K562 (cell line): ENCODE measurements at regions not wholly inside any gene's neighbourhood (a gene's known extent, or its start where the extent isn't known, plus 50 kb on each side); places are given as distances from the start of the nearest gene placed in this dataset.
A peak's percentile ranks its signal among the peaks of the same experiment; 100 is the strongest.

Source experiments
- ATAC-seq: fragments of 200-7000 bp; cut with Tn5 transposase; 3 replicates; pipeline ENCODE4 v1.9.1; 2020; ENCODE audit warnings: moderate library complexity
- BruUV-seq: library from RNA; stranded (reverse); fragments of 400-500 nt; replicated peaks from 2 replicates; lab custom pipeline; 2021; lab: Mats Ljungman, UMichigan
- CTCF ChIA-PET: fragments of 300-600 bp; formaldehyde crosslinking; extraction: SDS; loops from one replicate; lab custom pipeline; 2021; ENCODE audit warnings: low intra/inter-chr PET ratio; lab: Yijun Ruan, JAX
- POLR2A ChIA-PET: fragments of 300-600, 350-650 bp; sonication (Branson Sonifier 250); formaldehyde crosslinking; extraction: SDS; loops from one replicate; lab custom pipeline; 2021; ENCODE audit warnings: antibody characterized with exemption, inconsistent platforms; lab: Yijun Ruan, JAX
- DNase-seq, 4 experiments: peaks; one replicate each; pipeline versions ENCODE4 v3.0.0 to v3.0.0-alpha.2; 2011 to 2018; ENCODE audit warnings: low spot score in 3 of 4, mixed read lengths in 3 of 4; ENCODE audit errors: extremely low read depth in 1 of 4
- FAIRE-seq: peaks from 2 replicates; lab custom pipeline; 2011; peaks lifted over from hg19 to GRCh38; lab: Jason Lieb, UNC
- H2AFZ ChIP-seq: 2 replicates; pipeline ENCODE4 v1.6.0; 2011; ENCODE audit warnings: low read depth, low read length, control low read depth, inconsistent platforms
- H3K27ac ChIP-seq: fragments of 200-600 bp; 3 replicates; pipeline ENCODE4 v1.8.0; 2011; ENCODE audit warnings: low read depth, mild to moderate bottlenecking, control low read depth, inconsistent platforms, low read length, moderate library complexity, mixed read lengths; ENCODE audit errors: extremely low read depth
- H3K27me3 ChIP-seq, 2 experiments: fragments of 300-600 bp in 1 of 2; 2 replicates in 1 of 2; 3 replicates in 1 of 2; pipeline versions ENCODE4 v1.6.0 to v1.8.0; 2011; ENCODE audit warnings: inconsistent platforms in 2 of 2, low read length in 2 of 2, mild to moderate bottlenecking in 1 of 2, mixed read lengths in 1 of 2, moderate library complexity in 1 of 2; ENCODE audit not compliant: control insufficient read depth in 2 of 2, insufficient read depth in 2 of 2
- H3K36me3 ChIP-seq: fragments of 300-600 bp; 3 replicates; pipeline ENCODE4 v1.8.0; 2011; ENCODE audit warnings: mild to moderate bottlenecking, low read length, inconsistent platforms; ENCODE audit not compliant: control insufficient read depth, insufficient read depth
- H3K4me1 ChIP-seq, 2 experiments: fragments of 200-600 bp in 1 of 2; replicated peaks in 1 of 2; 2 replicates in 1 of 2; 3 replicates in 1 of 2; pipeline versions ENCODE4 v1.5.1 to v1.8.0; 2011; ENCODE audit warnings: inconsistent platforms in 2 of 2, low read length in 2 of 2, mild to moderate bottlenecking in 1 of 2, mixed read lengths in 1 of 2, moderate library complexity in 1 of 2; ENCODE audit not compliant: control insufficient read depth in 2 of 2, insufficient read depth in 2 of 2
- H3K4me2 ChIP-seq: 2 replicates; pipeline ENCODE4 v1.6.1; 2011; ENCODE audit warnings: low read length, control low read depth, inconsistent platforms, mixed read lengths; ENCODE audit not compliant: insufficient read depth
- H3K4me3 ChIP-seq: fragments of 200-600 bp; sonication (generic), shearing (Covaris generic); 2 replicates; pipeline ENCODE4 v1.5.1; 2016; ENCODE audit warnings: control low read depth, inconsistent platforms
- H3K79me2 ChIP-seq: fragments of 200-600 bp; 3 replicates; pipeline ENCODE4 v1.8.0; 2011; ENCODE audit warnings: low read length, inconsistent platforms; ENCODE audit not compliant: control insufficient read depth, insufficient read depth
- H3K9ac ChIP-seq, 2 experiments: 2 replicates each; pipeline versions ENCODE4 v1.6.0 to v1.6.1; 2011; ENCODE audit warnings: low read depth in 2 of 2, low read length in 2 of 2, control low read depth in 1 of 2, inconsistent platforms in 1 of 2, mild to moderate bottlenecking in 1 of 2, mixed read lengths in 1 of 2; ENCODE audit not compliant: insufficient read depth in 1 of 2
- H3K9me1 ChIP-seq: one replicate; pipeline ENCODE4 v1.6.0; 2011; ENCODE audit warnings: inconsistent platforms, mild to moderate bottlenecking, low read length, moderate library complexity; ENCODE audit not compliant: control insufficient read depth, insufficient read depth
- H3K9me3 ChIP-seq: replicated peaks from 2 replicates; pipeline ENCODE4 v1.5.1; 2011; ENCODE audit warnings: low read depth, low read length, inconsistent platforms; ENCODE audit not compliant: control insufficient read depth, insufficient read depth
- H4K20me1 ChIP-seq: replicated peaks from 2 replicates; pipeline ENCODE4 v1.6.1; 2011; ENCODE audit warnings: low read length, inconsistent platforms, mixed read lengths; ENCODE audit not compliant: control insufficient read depth, insufficient read depth
- ATF1 ChIP-seq, 2 experiments: fragments of 450-650 bp in 1 of 2; IDR thresholded peaks; 2 replicates each; pipeline ENCODE4 v1.6.1; 2016; ENCODE audit warnings: missing compliant biosample characterization in 1 of 2, missing genetic modification characterization in 1 of 2
- HMG20B ChIP-seq: fragments of 250-450 bp; sonication (Bioruptor Pico); IDR thresholded peaks from 2 replicates; pipeline ENCODE4 v1.5.0; 2021; ENCODE audit warnings: mild to moderate bottlenecking
- RBM25 ChIP-seq: fragments of 200-400 bp; formaldehyde crosslinking; IDR thresholded peaks from 2 replicates; pipeline ENCODE4 v1.6.1; 2018; ENCODE audit warnings: low read length, low read depth, moderate library complexity; ENCODE audit not compliant: severe bottlenecking
- ZFP36 ChIP-seq: fragments of 150-350 bp; IDR thresholded peaks from 2 replicates; pipeline ENCODE4 v1.6.1; 2018; ENCODE audit warnings: low read length, low read depth; ENCODE audit not compliant: partially characterized antibody
- WGBS: fragments of 100-300 bp; shearing (Covaris generic); methylation state at CpG from one replicate; pipeline ENCODE4 v1.1.6; 2016; ENCODE audit warnings: low coverage, mixed read lengths; ENCODE audit not compliant: insufficient coverage; ENCODE audit errors: missing lambda C conversion rate; 5-methylcytosine and 5-hydroxymethylcytosine counted together
- in situ Hi-C: fragments of 300-500 bp; cut with MboI; formaldehyde crosslinking; loops from 4 replicates; pipeline ENCODE4 v1.15.0; 2018; ENCODE audit warnings: inconsistent platforms, mixed read lengths
- intact Hi-C: fragments of 100-400 bp; cut with micrococcal nuclease; formaldehyde crosslinking; loops from 2 replicates; pipeline ENCODE4 v1.14.2; 2022

DNA sequence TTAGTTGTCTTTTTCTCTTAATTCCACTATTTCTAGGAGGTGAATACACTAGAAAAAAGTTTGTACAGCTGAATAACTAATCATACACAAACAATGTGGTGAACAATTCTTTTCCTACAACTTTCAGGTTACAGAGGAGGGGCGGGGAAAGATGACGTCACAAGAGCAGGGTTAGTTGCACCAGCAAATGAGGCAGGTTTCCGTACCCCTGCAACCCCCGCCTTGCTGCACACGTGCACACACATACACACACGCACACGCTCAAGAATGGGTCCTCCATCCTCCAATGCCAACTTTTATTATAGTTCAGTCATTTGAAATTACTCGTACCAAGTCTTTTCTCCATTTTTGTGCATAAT, 122.8 kb downstream of the ARL4C start (continued):
- TF ChIP-seq ATF1 (CRISPR knock-in tag; IDR thresholded peaks at IDR 0.05): 0 out of 2 replicates have a peak, but pooled peaks have one; percentile 17
- TF ChIP-seq ATF1 (tag; IDR thresholded peaks at IDR 0.05): peak; percentile 78

- FAIRE-seq (no peak), DNase-seq (no peak), ATAC-seq (no peak)
- ChIA-PET POLR2A (interaction anchor here (0.8 kb wide), 2 partner anchors 9 to 209 kb away, joined by 3 read pairs; no protein-coding TSS in a partner anchor), CTCF (no interaction called here)
- 10% methylated on average over 11 of the region's 13 CpGs for WGBS
- Histone ChIP-seq H2AFZ (peak overlapping the region; percentile 45; the same call in 1 of the 2 replicates), H3K79me2 (no peaks in the 10 kb centered on the region), H3K9me3 (no peaks in the 10 kb centered on the region), H3K9me1 (no peaks in the 10 kb centered on the region), H3K27me3 (no peaks in the 10 kb centered on the region), H3K4me1 (no peaks in the 10 kb centered on the region; a peak in 1 of 5 replicates), H3K4me3 (no peak overlapping the region), H3K4me2 (no peak overlapping the region; the same call in 1 of the 2 replicates), H4K20me1 (no peaks in the 10 kb centered on the region), H3K36me3 (no peaks in the 10 kb centered on the region), H3K27ac (no peak overlapping the region), H3K9ac (no peak overlapping the region)
- BruUV-seq: no TSS peak
- intact Hi-C loops (no loop called here), in situ Hi-C loops (no loop called here)
- TF ChIP-seq ZFP36 (peak; percentile 13), HMG20B (CRISPR knock-in tag) (no peak), RBM25 (peak; percentile 82)
Measured at GRCh38 chr2:234373481-234374149, 123.3 kb downstream of the ARL4C start.
